Neural progenitor cell (in vitro differentiated cells): ENCODE measurements at regions not wholly inside any gene's neighbourhood (a gene's known extent, or its start where the extent isn't known, plus 50 kb on each side); places are given as distances from the start of the nearest gene placed in this dataset.

Source experiments
- DNase-seq: peaks from one replicate; pipeline ENCODE4 v3.0.0-alpha.2; 2016; ENCODE audit warnings: low spot score
- H2AFZ ChIP-seq: fragments of 200-600 bp; sonication (generic); replicated peaks from 2 replicates; pipeline ENCODE4 v1.6.1; 2016; ENCODE audit warnings: antibody characterized with exemption
- H3F3A ChIP-seq: fragments of 200-600 bp; sonication (generic); 2 replicates; pipeline ENCODE4 v1.6.1; 2016; ENCODE audit warnings: antibody characterized with exemption, low read depth
- H3K27ac ChIP-seq: fragments of 200-600 bp; sonication (generic); 2 replicates; pipeline ENCODE4 v1.5.1; 2016; ENCODE audit warnings: mild to moderate bottlenecking
- H3K27me3 ChIP-seq: fragments of 200-600 bp; sonication (generic); 2 replicates; pipeline ENCODE4 v1.6.1; 2016; ENCODE audit warnings: mild to moderate bottlenecking, moderate library complexity
- H3K36me3 ChIP-seq: fragments of 200-600 bp; sonication (generic); 2 replicates; pipeline ENCODE4 v1.5.1; 2016
- H3K4me1 ChIP-seq: fragments of 200-600 bp; sonication (generic); 2 replicates; pipeline ENCODE4 v1.6.1; 2016; ENCODE audit warnings: mixed run types
- H3K4me2 ChIP-seq: fragments of 200-600 bp; sonication (generic); 2 replicates; pipeline ENCODE4 v1.6.1; 2016
- H3K4me3 ChIP-seq: fragments of 200-600 bp; sonication (generic); 2 replicates; pipeline ENCODE4 v1.5.1; 2016
- H3K79me2 ChIP-seq: fragments of 200-600 bp; sonication (generic); 2 replicates; pipeline ENCODE4 v1.6.1; 2016; ENCODE audit warnings: low read depth
- H3K9ac ChIP-seq: fragments of 200-600 bp; sonication (generic); 2 replicates; pipeline ENCODE4 v1.6.1; 2016
- H3K9me3 ChIP-seq: fragments of 200-600 bp; sonication (generic); 2 replicates; pipeline ENCODE4 v1.5.1; 2016; ENCODE audit warnings: low read depth
- H4K20me1 ChIP-seq: fragments of 200-600 bp; sonication (generic); 2 replicates; pipeline ENCODE4 v1.6.1; 2016; ENCODE audit warnings: low read depth
- H3K27ac Mint-ChIP-seq: 3 replicates; pipeline ENCODE4 v1.8.0; 2021; ENCODE audit warnings: mixed read lengths
- H3K27me3 Mint-ChIP-seq: 2 replicates; pipeline ENCODE4 v1.8.0; 2022; ENCODE audit warnings: low read depth, mild to moderate bottlenecking, inconsistent platforms, moderate library complexity, mixed read lengths; ENCODE audit not compliant: insufficient read depth
- H3K36me3 Mint-ChIP-seq: 3 replicates; pipeline ENCODE4 v1.8.0; 2021; ENCODE audit warnings: mixed read lengths
- H3K4me1 Mint-ChIP-seq: 3 replicates; pipeline ENCODE4 v1.8.0; 2021; ENCODE audit warnings: mixed read lengths
- H3K4me3 Mint-ChIP-seq: 3 replicates; pipeline ENCODE4 v1.8.0; 2021; ENCODE audit warnings: mild to moderate bottlenecking, moderate library complexity, mixed read lengths
- H3K9me3 Mint-ChIP-seq: 3 replicates; pipeline ENCODE4 v1.8.0; 2020; ENCODE audit warnings: mixed read lengths
- EZH2 ChIP-seq: fragments of 200-600 bp; sonication (generic); IDR thresholded peaks from 2 replicates; pipeline ENCODE4 v1.6.1; 2017; ENCODE audit warnings: antibody characterized with exemption, mild to moderate bottlenecking, moderate library complexity
- EZH2phosphoT487 ChIP-seq: fragments of 200-600 bp; sonication (generic); IDR thresholded peaks from 2 replicates; pipeline ENCODE4 v1.6.1; 2017; ENCODE audit warnings: antibody characterized with exemption
- TF ChIP-seq, protein P1 (sequence below): fragments of 200-600 bp; sonication (generic); IDR thresholded peaks from 2 replicates; pipeline ENCODE4 v1.5.1; 2017; ENCODE audit warnings: antibody characterized with exemption, mild to moderate bottlenecking

GRCh38 chr5:4659851-4660250 is 480.3 kb upstream of the ADAMTS16 start:
- Histone ChIP-seq H3K9me3 (no peaks in the 10 kb centered on the region), H2AFZ (no peak overlapping the region), H3K4me2 (no peak overlapping the region), H3F3A (no peaks in the 10 kb centered on the region), H3K27me3 (no peaks in the 10 kb centered on the region), H3K36me3 (no peaks in the 10 kb centered on the region), H3K9ac (no peak overlapping the region), H3K27ac (no peak overlapping the region), H3K79me2 (no peaks in the 10 kb centered on the region), H4K20me1 (no peaks in the 10 kb centered on the region), H3K4me1 (peaks cover 5% of the 10 kb centered on the region), H3K4me3 (no peak overlapping the region)
- no peak for TF ChIP-seq EZH2phosphoT487
- TF ChIP-seq, protein P1, sequence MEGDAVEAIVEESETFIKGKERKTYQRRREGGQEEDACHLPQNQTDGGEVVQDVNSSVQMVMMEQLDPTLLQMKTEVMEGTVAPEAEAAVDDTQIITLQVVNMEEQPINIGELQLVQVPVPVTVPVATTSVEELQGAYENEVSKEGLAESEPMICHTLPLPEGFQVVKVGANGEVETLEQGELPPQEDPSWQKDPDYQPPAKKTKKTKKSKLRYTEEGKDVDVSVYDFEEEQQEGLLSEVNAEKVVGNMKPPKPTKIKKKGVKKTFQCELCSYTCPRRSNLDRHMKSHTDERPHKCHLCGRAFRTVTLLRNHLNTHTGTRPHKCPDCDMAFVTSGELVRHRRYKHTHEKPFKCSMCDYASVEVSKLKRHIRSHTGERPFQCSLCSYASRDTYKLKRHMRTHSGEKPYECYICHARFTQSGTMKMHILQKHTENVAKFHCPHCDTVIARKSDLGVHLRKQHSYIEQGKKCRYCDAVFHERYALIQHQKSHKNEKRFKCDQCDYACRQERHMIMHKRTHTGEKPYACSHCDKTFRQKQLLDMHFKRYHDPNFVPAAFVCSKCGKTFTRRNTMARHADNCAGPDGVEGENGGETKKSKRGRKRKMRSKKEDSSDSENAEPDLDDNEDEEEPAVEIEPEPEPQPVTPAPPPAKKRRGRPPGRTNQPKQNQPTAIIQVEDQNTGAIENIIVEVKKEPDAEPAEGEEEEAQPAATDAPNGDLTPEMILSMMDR, result no peak
- no peak for TF ChIP-seq EZH2
- DNase-seq, result no peak
- H3K27me3 Mint-ChIP-seq, result no peaks in the 10 kb centered on the region
- no peak overlapping the region for H3K4me3 Mint-ChIP-seq
- no peaks in the 10 kb centered on the region for H3K9me3 Mint-ChIP-seq
- peaks cover 13% of the 10 kb centered on the region for H3K4me1 Mint-ChIP-seq
- H3K27ac Mint-ChIP-seq, result no peak overlapping the region
- H3K36me3 Mint-ChIP-seq, result no peaks in the 10 kb centered on the region

DNA sequence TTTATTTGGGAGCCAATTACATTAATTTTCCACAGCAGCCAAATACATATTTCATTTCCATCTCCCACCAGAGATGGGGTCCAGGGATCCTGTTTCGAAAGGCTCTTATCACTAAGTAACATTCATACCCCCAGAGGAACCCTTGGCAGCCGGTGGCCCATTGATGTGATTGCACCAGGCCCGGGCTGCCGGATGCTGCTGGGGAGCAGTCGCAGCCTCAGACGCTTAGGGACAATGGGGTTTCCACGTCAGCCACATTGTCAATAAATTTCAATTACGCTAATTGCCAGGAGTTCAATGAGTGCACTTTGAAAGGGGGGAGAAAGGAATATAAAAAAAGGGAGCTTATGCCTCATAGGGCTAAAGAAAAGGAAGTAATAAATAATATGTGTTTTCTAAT is 478.8 kb upstream of the ADAMTS16 start:
- no peak overlapping the region for H3K4me3 Mint-ChIP-seq

GRCh38 chr5:4661836-4662235 is 478.3 kb upstream of the ADAMTS16 start:
- Mint-ChIP-seq H3K4me3 (no peak overlapping the region), H3K27ac (no peak overlapping the region)
- peaks cover 5% of the 10 kb centered on the region for H3K4me1 ChIP-seq

More for the DNA sequence above, 478.8 kb upstream of the ADAMTS16 start:
- no peaks in the 10 kb centered on the region for H3K27me3 ChIP-seq
- Mint-ChIP-seq H3K4me1 (peaks cover 16% of the 10 kb centered on the region), H3K27ac (no peak overlapping the region), H3K36me3 (no peaks in the 10 kb centered on the region), H3K27me3 (no peaks in the 10 kb centered on the region), H3K9me3 (no peaks in the 10 kb centered on the region)
- no peak overlapping the region for H3K4me2 ChIP-seq
- no peaks in the 10 kb centered on the region for H3K9me3 ChIP-seq
- peaks cover 5% of the 10 kb centered on the region for H3K4me1 ChIP-seq
- H4K20me1 ChIP-seq, result no peaks in the 10 kb centered on the region
- H3K27ac ChIP-seq, result no peak overlapping the region
- no peaks in the 10 kb centered on the region for H3K36me3 ChIP-seq
- DNase-seq, result no peak
- H3K4me3 ChIP-seq, result no peak overlapping the region
- no peak overlapping the region for H2AFZ ChIP-seq
- H3K79me2 ChIP-seq, result no peaks in the 10 kb centered on the region
- H3K9ac ChIP-seq, result no peak overlapping the region
- TF ChIP-seq EZH2phosphoT487 (no peak), EZH2 (no peak)
- TF ChIP-seq, protein P1, result no peak
- no peaks in the 10 kb centered on the region for H3F3A ChIP-seq

More at GRCh38 chr5:4661836-4662235, 478.3 kb upstream of the ADAMTS16 start:
- Histone ChIP-seq H3F3A (no peaks in the 10 kb centered on the region), H2AFZ (no peak overlapping the region), H3K27me3 (no peaks in the 10 kb centered on the region), H3K4me3 (no peak overlapping the region), H4K20me1 (no peaks in the 10 kb centered on the region), H3K9ac (no peak overlapping the region), H3K79me2 (no peaks in the 10 kb centered on the region), H3K4me2 (no peak overlapping the region), H3K36me3 (no peaks in the 10 kb centered on the region), H3K9me3 (no peaks in the 10 kb centered on the region), H3K27ac (no peak overlapping the region)
- TF ChIP-seq EZH2phosphoT487 (no peak), EZH2 (no peak)
- TF ChIP-seq, protein P1, result no peak
- peaks cover 16% of the 10 kb centered on the region for H3K4me1 Mint-ChIP-seq
- no peaks in the 10 kb centered on the region for H3K36me3 Mint-ChIP-seq
- no peaks in the 10 kb centered on the region for H3K9me3 Mint-ChIP-seq
- H3K27me3 Mint-ChIP-seq, result no peaks in the 10 kb centered on the region
- no peak for DNase-seq
